ENCODE measurements at regions not wholly inside any gene's neighbourhood (a gene's known extent, or its start where the extent isn't known, plus 50 kb on each side); places are given as distances from the start of the nearest gene placed in this dataset.

GRCh38 chr2:6401301-6401700 lies 464.4 kb downstream of the CMPK2 start:
- no peak for DNase-seq (ENCODE audit: low read depth, low spot score)

- no peak for DNase-seq (ENCODE audit: low read depth, low spot score)
Observed at GRCh38 chr2:6408057-6408456, 457.6 kb downstream of the CMPK2 start.

- no peak for DNase-seq (ENCODE audit: low read depth, low spot score)
Observed at GRCh38 chr2:6410313-6410712, 455.4 kb downstream of the CMPK2 start.

- DNase-seq (ENCODE audit: low read depth, low spot score), result no peak
Observed at GRCh38 chr2:6412533-6413091, 453.1 kb downstream of the CMPK2 start.

GRCh38 chr2:6417050-6417449 lies 448.7 kb downstream of the CMPK2 start:
- DNase-seq (ENCODE audit: low read depth, low spot score), result no peak

GRCh38 chr2:6418291-6418690 lies 447.4 kb downstream of the CMPK2 start:
- DNase-seq (ENCODE audit: low read depth, low spot score), result no peak

GRCh38 chr2:6421138-6421730 lies 444.5 kb downstream of the CMPK2 start:
- no peak for DNase-seq (ENCODE audit: low read depth, low spot score)

- DNase-seq (ENCODE audit: low read depth, low spot score), result no peak
Observed at GRCh38 chr2:6421888-6422287, 443.8 kb downstream of the CMPK2 start.

- DNase-seq (ENCODE audit: low read depth, low spot score), result no peak
Observed at GRCh38 chr2:6423157-6423556, 442.6 kb downstream of the CMPK2 start.

GRCh38 chr2:6423944-6424343 lies 441.8 kb downstream of the CMPK2 start:
- DNase-seq (ENCODE audit: low read depth, low spot score), result no peak

GRCh38 chr2:6425032-6425431 lies 440.7 kb downstream of the CMPK2 start:
- DNase-seq (ENCODE audit: low read depth, low spot score), result no peak

GRCh38 chr2:6429210-6429986 lies 436.3 kb downstream of the CMPK2 start:
- DNase-seq (ENCODE audit: low read depth, low spot score), result no peak

- no peak for DNase-seq (ENCODE audit: low read depth, low spot score)
Observed at GRCh38 chr2:6434438-6434837, 431.3 kb downstream of the CMPK2 start.

GRCh38 chr2:6441800-6442199 lies 423.9 kb downstream of the CMPK2 start:
- DNase-seq (ENCODE audit: low read depth, low spot score), result no peak

GRCh38 chr2:6442252-6442985 lies 423.3 kb downstream of the CMPK2 start:
- DNase-seq (ENCODE audit: low read depth, low spot score), result no peak

- DNase-seq (ENCODE audit: low read depth, low spot score), result no peak
Observed at GRCh38 chr2:6443061-6443823, 422.5 kb downstream of the CMPK2 start.

- no peak for DNase-seq (ENCODE audit: low read depth, low spot score)
Observed at GRCh38 chr2:6444514-6444913, 421.2 kb downstream of the CMPK2 start.

- no peak for DNase-seq (ENCODE audit: low read depth, low spot score)
Observed at GRCh38 chr2:6445156-6445555, 420.6 kb downstream of the CMPK2 start.

GRCh38 chr2:6446938-6447608 lies 418.6 kb downstream of the CMPK2 start:
- DNase-seq (ENCODE audit: low read depth, low spot score), result no peak

GRCh38 chr2:6448893-6449292 lies 416.8 kb downstream of the CMPK2 start:
- DNase-seq (ENCODE audit: low read depth, low spot score), result no peak

GRCh38 chr2:6449343-6449742 lies 416.4 kb downstream of the CMPK2 start:
- no peak for DNase-seq (ENCODE audit: low read depth, low spot score)

All from smooth muscle cell of the brain vasculature (primary cell).